ENCODE measurements at regions not wholly inside any gene's neighbourhood (a gene's known extent, or its start where the extent isn't known, plus 50 kb on each side); places are given as distances from the start of the nearest gene placed in this dataset.

DNA sequence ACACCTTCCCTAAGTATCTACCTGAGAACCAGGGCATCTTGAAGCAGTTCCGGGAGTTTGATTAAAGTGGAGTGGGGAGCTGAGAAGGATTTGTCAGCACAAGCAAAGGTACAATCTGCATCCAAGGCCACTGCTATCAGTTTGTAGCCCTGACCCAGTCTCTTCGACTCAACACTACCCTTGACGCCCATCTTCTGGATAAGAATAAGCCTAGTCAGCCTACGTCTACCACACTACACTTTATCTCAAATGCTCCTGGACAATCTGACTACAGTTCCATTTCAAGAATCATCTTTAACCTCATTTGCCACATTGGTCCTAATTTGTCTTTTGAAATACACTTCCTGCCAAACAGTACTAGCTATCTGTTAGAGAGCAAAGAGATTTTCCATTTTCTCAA lies 134.1 kb upstream of the C1GALT1 start:
- DNase-seq (ENCODE audit: low read depth) = no peak
- TF ChIP-seq, protein P1, sequence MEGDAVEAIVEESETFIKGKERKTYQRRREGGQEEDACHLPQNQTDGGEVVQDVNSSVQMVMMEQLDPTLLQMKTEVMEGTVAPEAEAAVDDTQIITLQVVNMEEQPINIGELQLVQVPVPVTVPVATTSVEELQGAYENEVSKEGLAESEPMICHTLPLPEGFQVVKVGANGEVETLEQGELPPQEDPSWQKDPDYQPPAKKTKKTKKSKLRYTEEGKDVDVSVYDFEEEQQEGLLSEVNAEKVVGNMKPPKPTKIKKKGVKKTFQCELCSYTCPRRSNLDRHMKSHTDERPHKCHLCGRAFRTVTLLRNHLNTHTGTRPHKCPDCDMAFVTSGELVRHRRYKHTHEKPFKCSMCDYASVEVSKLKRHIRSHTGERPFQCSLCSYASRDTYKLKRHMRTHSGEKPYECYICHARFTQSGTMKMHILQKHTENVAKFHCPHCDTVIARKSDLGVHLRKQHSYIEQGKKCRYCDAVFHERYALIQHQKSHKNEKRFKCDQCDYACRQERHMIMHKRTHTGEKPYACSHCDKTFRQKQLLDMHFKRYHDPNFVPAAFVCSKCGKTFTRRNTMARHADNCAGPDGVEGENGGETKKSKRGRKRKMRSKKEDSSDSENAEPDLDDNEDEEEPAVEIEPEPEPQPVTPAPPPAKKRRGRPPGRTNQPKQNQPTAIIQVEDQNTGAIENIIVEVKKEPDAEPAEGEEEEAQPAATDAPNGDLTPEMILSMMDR (IDR thresholded peaks at IDR 0.05; ENCODE audit: control insufficient read depth, insufficient read depth, low read depth, low read length, missing control alignments) = no peak
- no peak overlapping the region for H3K4me3 ChIP-seq (ENCODE audit: control insufficient read depth, low read depth, low read length)

DNA sequence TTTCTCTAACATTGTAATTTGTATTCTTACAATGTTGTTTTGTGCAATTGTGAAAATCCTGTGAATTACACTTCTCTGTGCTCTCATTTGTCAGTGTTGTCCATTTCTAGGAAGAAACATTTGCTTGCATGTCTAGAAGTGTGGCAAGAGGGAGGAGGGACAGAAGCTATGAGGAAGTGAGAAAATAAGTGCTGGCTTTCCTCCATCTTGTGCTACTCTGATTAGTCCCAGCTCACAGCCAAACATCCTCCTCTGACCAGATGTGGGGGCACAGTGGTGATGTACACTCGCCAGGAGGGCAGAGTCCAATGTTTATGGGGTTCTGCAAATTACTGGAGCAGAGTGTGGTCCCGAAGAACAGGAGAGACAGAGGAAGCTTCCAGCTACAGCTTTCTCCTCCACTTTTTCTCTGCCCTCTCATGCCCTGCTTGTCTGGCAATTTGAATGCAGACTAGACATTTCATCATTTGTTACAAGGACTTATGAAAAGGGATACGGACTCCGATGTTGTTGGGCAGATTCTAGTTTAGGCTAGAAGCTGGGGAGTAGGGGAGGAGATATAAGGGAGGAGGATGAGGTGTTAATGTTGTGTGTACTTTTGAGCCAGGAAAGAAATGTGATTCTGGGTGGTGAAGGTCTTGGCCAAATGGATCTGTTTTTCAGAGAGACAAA lies 131.0 kb upstream of the C1GALT1 start:
- DNase-seq (ENCODE audit: low read depth) = no peak
- H3K4me3 ChIP-seq (ENCODE audit: control insufficient read depth, low read depth, low read length) = no peak overlapping the region

DNA sequence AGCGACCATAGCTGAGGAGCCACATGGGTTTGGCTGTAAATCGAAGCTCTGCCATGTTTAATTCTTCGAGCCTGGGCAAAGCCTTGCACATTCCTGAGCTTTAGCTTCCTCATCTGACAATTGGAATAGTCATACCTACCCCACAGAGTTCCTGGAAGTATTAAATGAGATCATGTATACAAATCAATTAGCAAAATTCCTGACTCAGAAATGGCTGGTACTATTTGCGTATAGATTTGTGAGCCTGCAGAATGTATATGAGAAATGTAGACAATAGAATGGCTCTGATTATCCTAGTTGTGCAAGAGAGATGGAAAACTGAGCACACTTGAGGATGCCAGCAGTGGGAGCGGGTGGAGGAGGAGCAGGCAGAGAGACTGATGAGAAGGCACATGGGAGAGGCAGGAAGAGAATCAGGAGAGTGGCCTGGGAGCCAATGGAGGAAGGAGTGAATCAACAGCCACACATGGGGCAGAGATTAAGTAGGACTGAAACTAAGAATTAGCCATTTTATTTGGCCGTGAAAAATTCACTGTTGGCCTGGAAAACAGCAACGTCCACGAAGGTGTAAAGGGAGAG lies 128.0 kb upstream of the C1GALT1 start:
- no peak overlapping the region for H3K4me3 ChIP-seq (ENCODE audit: control insufficient read depth, low read depth, low read length)
- TF ChIP-seq, protein P1 (IDR thresholded peaks at IDR 0.05; ENCODE audit: control insufficient read depth, insufficient read depth, low read depth, low read length, missing control alignments) = no peak
- no peak for DNase-seq (ENCODE audit: low read depth)

More for the DNA sequence above, 131.0 kb upstream of the C1GALT1 start:
- TF ChIP-seq, protein P1 (IDR thresholded peaks at IDR 0.05; ENCODE audit: control insufficient read depth, insufficient read depth, low read depth, low read length, missing control alignments) = no peak

DNA sequence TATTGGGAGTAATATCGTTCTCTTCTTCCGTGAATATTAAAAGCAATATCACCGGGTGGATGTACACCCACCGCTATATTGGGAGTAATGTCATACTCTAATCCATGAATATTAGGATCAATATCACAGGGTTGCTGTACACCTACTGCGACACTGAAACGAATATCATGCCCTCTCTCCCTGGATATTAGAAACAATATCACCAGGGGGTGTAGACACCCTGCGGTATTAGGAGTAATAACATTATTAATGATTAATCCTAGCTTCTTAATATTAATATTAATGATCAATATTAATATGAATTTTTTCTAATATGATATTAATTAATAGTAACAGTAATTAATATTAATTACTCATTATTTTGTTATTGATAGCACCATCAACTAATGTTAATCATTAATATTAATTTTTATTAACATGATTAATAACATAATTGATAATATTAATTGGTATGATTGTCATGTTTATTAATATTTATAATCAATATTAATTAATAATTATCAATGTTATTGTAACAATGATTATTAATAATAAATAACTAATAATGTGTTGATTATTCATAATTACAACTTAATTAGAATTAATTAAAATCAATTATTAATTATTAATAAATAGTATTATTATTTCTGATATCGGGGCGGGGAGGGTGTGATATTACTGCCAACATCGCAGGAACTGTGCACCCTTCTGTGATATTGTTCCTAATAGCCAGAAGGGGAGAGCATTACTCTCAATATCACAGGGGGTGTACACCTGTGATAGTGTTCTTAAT lies 121.3 kb upstream of the C1GALT1 start:
- TF ChIP-seq, protein P1 (IDR thresholded peaks at IDR 0.05; ENCODE audit: control insufficient read depth, insufficient read depth, low read depth, low read length, missing control alignments) = no peak
- no peak for DNase-seq (ENCODE audit: low read depth)
- no peak overlapping the region for H3K4me3 ChIP-seq (ENCODE audit: control insufficient read depth, low read depth, low read length)

DNA sequence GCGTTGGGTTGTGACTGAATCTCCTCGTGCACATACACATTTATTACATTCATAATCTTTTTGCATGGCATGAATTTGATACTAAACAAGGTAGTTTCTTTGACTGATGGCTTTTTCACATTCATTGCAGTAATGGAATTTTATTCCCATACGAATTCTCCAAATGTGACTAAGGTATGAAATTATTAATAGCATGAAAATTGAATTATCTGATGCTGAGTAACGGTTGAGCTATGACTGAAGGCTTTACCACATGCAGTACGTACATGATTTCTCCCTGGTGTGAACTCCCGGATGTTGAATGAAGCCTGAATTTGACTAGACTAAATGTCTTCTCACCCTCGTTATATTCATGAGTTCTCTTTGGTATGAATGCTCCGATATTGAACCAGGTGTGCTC lies 104.4 kb upstream of the C1GALT1 start:
- H3K4me3 ChIP-seq (ENCODE audit: control insufficient read depth, low read depth, low read length) = no peak overlapping the region
- TF ChIP-seq, protein P1 (IDR thresholded peaks at IDR 0.05; ENCODE audit: control insufficient read depth, insufficient read depth, low read depth, low read length, missing control alignments) = no peak
- DNase-seq (ENCODE audit: low read depth) = no peak

DNA sequence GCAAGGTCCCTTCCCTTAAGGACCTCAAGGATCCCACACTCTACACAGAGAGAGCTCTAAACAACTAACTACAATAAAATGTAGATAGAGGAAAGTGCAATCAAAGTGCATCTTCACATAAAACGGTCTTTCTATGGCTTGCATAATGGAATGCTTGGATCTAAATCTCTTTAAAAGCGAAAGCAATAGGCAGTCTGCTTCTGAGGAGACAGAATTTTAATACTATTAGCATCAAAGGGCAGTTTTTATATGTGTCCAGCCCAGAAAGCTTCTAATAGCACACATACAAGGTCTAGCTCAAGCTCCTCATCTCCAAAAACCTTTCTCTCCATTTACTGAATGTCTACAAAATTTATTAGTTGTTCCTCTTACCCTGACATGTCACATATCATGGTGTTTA lies 101.5 kb upstream of the C1GALT1 start:
- TF ChIP-seq, protein P1 (IDR thresholded peaks at IDR 0.05; ENCODE audit: control insufficient read depth, insufficient read depth, low read depth, low read length, missing control alignments) = no peak
- no peak overlapping the region for H3K4me3 ChIP-seq (ENCODE audit: control insufficient read depth, low read depth, low read length)

More for the DNA sequence above, 101.5 kb upstream of the C1GALT1 start:
- DNase-seq (ENCODE audit: low read depth) = no peak
